Activated naive CD8-positive, alpha-beta T cell treated with anti-CD3 and anti-CD28 coated beads, Interleukin-2, amount 50 U/mL, for 16 hours (primary cell): ENCODE measurements at regions not wholly inside any gene's neighbourhood (a gene's known extent, or its start where the extent isn't known, plus 50 kb on each side); places are given as distances from the start of the nearest gene placed in this dataset.

Source experiments
- DNase-seq: peaks from one replicate; pipeline ENCODE4 v3.0.0-alpha.2; 2020; ENCODE audit warnings: low read depth, low spot score

- DNase-seq = no peak
These were observed 189.9 kb upstream of the TSC22D2 start for GRCh38 chr3:150218236-150218635.

- DNase-seq = no peak
These were observed 190.4 kb upstream of the TSC22D2 start for GRCh38 chr3:150217691-150218090.

GRCh38 chr3:150216866-150217600 is 191.1 kb upstream of the TSC22D2 start:
- DNase-seq = no peak

- DNase-seq = no peak
These were observed 191.9 kb upstream of the TSC22D2 start for GRCh38 chr3:150216041-150216811.

GRCh38 chr3:150215616-150216015 is 192.5 kb upstream of the TSC22D2 start:
- DNase-seq = no peak

- no peak for DNase-seq
These were observed 194.5 kb upstream of the TSC22D2 start for GRCh38 chr3:150213577-150213976.

GRCh38 chr3:150210461-150211110 is 197.5 kb upstream of the TSC22D2 start:
- no peak for DNase-seq

GRCh38 chr3:150203273-150203672 is 204.8 kb upstream of the TSC22D2 start:
- no peak for DNase-seq

- no peak for DNase-seq
These were observed 205.4 kb upstream of the TSC22D2 start for GRCh38 chr3:150202711-150203110.

GRCh38 chr3:150194957-150195356 is 213.1 kb upstream of the TSC22D2 start:
- no peak for DNase-seq

- no peak for DNase-seq
These were observed 213.6 kb upstream of the TSC22D2 start for GRCh38 chr3:150194513-150194912.

GRCh38 chr3:150184426-150185071 is 213.9 kb upstream of the PFN2 start:
- no peak for DNase-seq

- DNase-seq = peak; percentile 7
These were observed 213.2 kb upstream of the PFN2 start for GRCh38 chr3:150183678-150184425.

- no peak for DNase-seq
These were observed 209.6 kb upstream of the PFN2 start for GRCh38 chr3:150180334-150180733.

GRCh38 chr3:150179330-150179729 is 208.6 kb upstream of the PFN2 start:
- no peak for DNase-seq

- no peak for DNase-seq
These were observed 207.1 kb upstream of the PFN2 start for GRCh38 chr3:150177673-150178381.

- DNase-seq = no peak
These were observed 203.5 kb upstream of the PFN2 start for GRCh38 chr3:150174179-150174578.

GRCh38 chr3:150172356-150172755 is 201.7 kb upstream of the PFN2 start:
- DNase-seq = no peak

GRCh38 chr3:150170852-150171520 is 200.3 kb upstream of the PFN2 start:
- no peak for DNase-seq

- no peak for DNase-seq
These were observed 198.7 kb upstream of the PFN2 start for GRCh38 chr3:150169330-150169940.
